ENCODE measurements at regions not wholly inside any gene's neighbourhood (a gene's known extent, or its start where the extent isn't known, plus 50 kb on each side); places are given as distances from the start of the nearest gene placed in this dataset.

- no peak for ATAC-seq
Measured at GRCh38 chr13:58051807-58052375, 420.3 kb downstream of the PCDH17 start.

GRCh38 chr13:58056426-58056825 lies 424.9 kb downstream of the PCDH17 start:
- no peak for ATAC-seq

- no peak for ATAC-seq
Measured at GRCh38 chr13:58059624-58060023, 428.1 kb downstream of the PCDH17 start.

GRCh38 chr13:58080806-58081205 lies 449.3 kb downstream of the PCDH17 start:
- no peak for ATAC-seq

GRCh38 chr13:58081301-58081820 lies 449.8 kb downstream of the PCDH17 start:
- no peak for ATAC-seq

GRCh38 chr13:58083064-58083463 lies 451.5 kb downstream of the PCDH17 start:
- no peak for ATAC-seq

GRCh38 chr13:58085274-58085673 lies 453.7 kb downstream of the PCDH17 start:
- no peak for ATAC-seq

GRCh38 chr13:58085819-58086218 lies 454.3 kb downstream of the PCDH17 start:
- ATAC-seq: no peak

- ATAC-seq: no peak
Measured at GRCh38 chr13:58087566-58087965, 456.0 kb downstream of the PCDH17 start.

- ATAC-seq: no peak
Measured at GRCh38 chr13:58093394-58093793, 461.9 kb downstream of the PCDH17 start.

- no peak for ATAC-seq
Measured at GRCh38 chr13:58097831-58098230, 466.3 kb downstream of the PCDH17 start.

GRCh38 chr13:58119351-58119750 lies 487.8 kb downstream of the PCDH17 start:
- peak; percentile 68 for ATAC-seq

GRCh38 chr13:58119804-58120203 lies 488.3 kb downstream of the PCDH17 start:
- no peak for ATAC-seq

- no peak for ATAC-seq
Measured at GRCh38 chr13:58126496-58126895, 495.0 kb downstream of the PCDH17 start.

- ATAC-seq: no peak
Measured at GRCh38 chr13:58134012-58134411, 502.5 kb downstream of the PCDH17 start.

GRCh38 chr13:58134525-58134924 lies 503.0 kb downstream of the PCDH17 start:
- no peak for ATAC-seq

- ATAC-seq: no peak
Measured at GRCh38 chr13:58142952-58143351, 511.4 kb downstream of the PCDH17 start.

- no peak for ATAC-seq
Measured at GRCh38 chr13:58144616-58145015, 513.1 kb downstream of the PCDH17 start.

GRCh38 chr13:58151452-58151851 lies 519.9 kb downstream of the PCDH17 start:
- ATAC-seq: no peak

GRCh38 chr13:58160980-58161379 lies 529.4 kb downstream of the PCDH17 start:
- no peak for ATAC-seq

- no peak for ATAC-seq
Measured at GRCh38 chr13:58165617-58166016, 534.1 kb downstream of the PCDH17 start.

GRCh38 chr13:58181111-58181510 lies 549.6 kb downstream of the PCDH17 start:
- no peak for ATAC-seq

- ATAC-seq: no peak
Measured at GRCh38 chr13:58187881-58188280, 556.3 kb downstream of the PCDH17 start.

GRCh38 chr13:58190577-58190976 lies 559.0 kb downstream of the PCDH17 start:
- ATAC-seq: no peak

GRCh38 chr13:58191754-58192153 lies 560.2 kb downstream of the PCDH17 start:
- ATAC-seq: no peak
